ENCODE measurements at regions not wholly inside any gene's neighbourhood (a gene's known extent, or its start where the extent isn't known, plus 50 kb on each side); places are given as distances from the start of the nearest gene placed in this dataset.

DNA sequence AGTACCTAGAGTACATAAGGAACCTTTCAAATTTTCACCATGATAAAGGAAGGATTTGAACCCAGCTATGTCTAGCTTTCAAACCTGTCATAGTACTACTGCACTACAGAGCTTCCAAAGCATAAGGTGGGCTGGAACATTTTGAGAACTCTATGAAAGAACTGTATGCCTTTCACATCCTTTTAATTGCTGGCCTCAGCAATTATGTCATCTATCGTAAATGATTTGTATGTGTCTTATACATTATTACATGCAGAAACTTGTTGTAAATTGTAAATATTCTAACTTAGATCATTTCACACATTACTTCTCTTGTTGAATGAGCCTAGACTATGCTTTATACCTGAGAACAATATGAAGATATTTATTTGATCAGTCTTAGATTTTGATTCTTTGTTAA, 220.7 kb downstream of the HEPH start:
- no peak overlapping the region for H2BK15ac ChIP-seq (ENCODE audit: low read depth, low read length)
- H3K9me3 Mint-ChIP-seq: peaks cover 86 to 88% of the 10 kb centered on the region in 2 experiments
- H3K27ac ChIP-seq (ENCODE audit: insufficient read length, low read depth, low read length): no peak overlapping the region
- H3K4me1 Mint-ChIP-seq: no peaks in the 10 kb centered on the region
- no peak overlapping the region for H3K56ac ChIP-seq (ENCODE audit: insufficient read length, low read depth, low read length)
- no peak overlapping the region for H3K27ac Mint-ChIP-seq
- H4K91ac ChIP-seq (ENCODE audit: insufficient read length, low read depth, low read length): no peak overlapping the region
- H3K79me2 ChIP-seq (ENCODE audit: insufficient read depth, low read length): no peaks in the 10 kb centered on the region
- no peaks in the 10 kb centered on the region for H3K4me1 ChIP-seq (ENCODE audit: insufficient read depth, low read length)
- TF ChIP-seq, protein P1, sequence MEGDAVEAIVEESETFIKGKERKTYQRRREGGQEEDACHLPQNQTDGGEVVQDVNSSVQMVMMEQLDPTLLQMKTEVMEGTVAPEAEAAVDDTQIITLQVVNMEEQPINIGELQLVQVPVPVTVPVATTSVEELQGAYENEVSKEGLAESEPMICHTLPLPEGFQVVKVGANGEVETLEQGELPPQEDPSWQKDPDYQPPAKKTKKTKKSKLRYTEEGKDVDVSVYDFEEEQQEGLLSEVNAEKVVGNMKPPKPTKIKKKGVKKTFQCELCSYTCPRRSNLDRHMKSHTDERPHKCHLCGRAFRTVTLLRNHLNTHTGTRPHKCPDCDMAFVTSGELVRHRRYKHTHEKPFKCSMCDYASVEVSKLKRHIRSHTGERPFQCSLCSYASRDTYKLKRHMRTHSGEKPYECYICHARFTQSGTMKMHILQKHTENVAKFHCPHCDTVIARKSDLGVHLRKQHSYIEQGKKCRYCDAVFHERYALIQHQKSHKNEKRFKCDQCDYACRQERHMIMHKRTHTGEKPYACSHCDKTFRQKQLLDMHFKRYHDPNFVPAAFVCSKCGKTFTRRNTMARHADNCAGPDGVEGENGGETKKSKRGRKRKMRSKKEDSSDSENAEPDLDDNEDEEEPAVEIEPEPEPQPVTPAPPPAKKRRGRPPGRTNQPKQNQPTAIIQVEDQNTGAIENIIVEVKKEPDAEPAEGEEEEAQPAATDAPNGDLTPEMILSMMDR (conservative IDR thresholded peaks at IDR 0.05): no peak
- H3K18ac ChIP-seq (ENCODE audit: insufficient read length, low read depth, low read length): no peak overlapping the region
- no peak overlapping the region for H3K14ac ChIP-seq (ENCODE audit: insufficient read depth, low read length)
- no peaks in the 10 kb centered on the region for H3K79me1 ChIP-seq (ENCODE audit: insufficient read depth, low read depth, low read length, poor library complexity, severe bottlenecking)
- no peak overlapping the region for H2BK5ac ChIP-seq (ENCODE audit: insufficient read length, low read length)
- H3K36me3 Mint-ChIP-seq (ENCODE audit: insufficient read depth in 1 of 3, low read depth in 3 of 3): peaks cover 0 to 26% (median 0%) of the 10 kb centered on the region in 3 experiments; a peak in 2 of 7 replicates
- H3K27me3 Mint-ChIP-seq (ENCODE audit: low read depth): peaks cover 4% of the 10 kb centered on the region
- no peak for DNase-seq
- no peaks in the 10 kb centered on the region for H4K20me1 ChIP-seq (ENCODE audit: control insufficient read depth, insufficient read depth, insufficient read length)
- H2AK5ac ChIP-seq (ENCODE audit: insufficient read length, low read length): no peak overlapping the region
- H3K9ac ChIP-seq (ENCODE audit: extremely low read depth, insufficient read length, low read length): no peak overlapping the region
- H3T11ph ChIP-seq (ENCODE audit: low read length): no peak overlapping the region
- H3K27me3 ChIP-seq (ENCODE audit: insufficient read depth, low read length): no peaks in the 10 kb centered on the region
- WGBS (ENCODE audit: extremely low coverage, insufficient read length, low lambda C conversion rate): no CpG with 5 or more reads among the region's 1 CpG
- no peaks in the 10 kb centered on the region for H3K23me2 ChIP-seq (ENCODE audit: insufficient read length, low read depth, low read length, poor library complexity, severe bottlenecking)
- H2BK120ac ChIP-seq (ENCODE audit: low read depth, low read length, poor library complexity, severe bottlenecking): no peak overlapping the region
- H2BK12ac ChIP-seq (ENCODE audit: insufficient read length, low read depth, low read length): no peak overlapping the region
- no peak overlapping the region for H3K4ac ChIP-seq (ENCODE audit: low read depth, low read length)
- no peak overlapping the region for H3K23ac ChIP-seq (ENCODE audit: insufficient read length, low read depth, low read length)
- H3K4me3 Mint-ChIP-seq: no peak overlapping the region
- no peak overlapping the region for H2BK20ac ChIP-seq (ENCODE audit: low read depth, low read length, poor library complexity, severe bottlenecking)
- H4K8ac ChIP-seq (replicated peaks; ENCODE audit: insufficient read length, low read depth, low read length): no peak overlapping the region
- H3K4me2 ChIP-seq (ENCODE audit: insufficient read depth, insufficient read length, low read length): no peak overlapping the region
- H3K9me3 ChIP-seq (ENCODE audit: control insufficient read depth, low read depth, low read length): peaks cover 60% of the 10 kb centered on the region
- no peak overlapping the region for H2AFZ ChIP-seq (ENCODE audit: low read length)
- no peak overlapping the region for H4K5ac ChIP-seq (ENCODE audit: insufficient read length, low read depth, low read length)
